VCaP (cell line): ENCODE measurements at regions not wholly inside any gene's neighbourhood (a gene's known extent, or its start where the extent isn't known, plus 50 kb on each side); places are given as distances from the start of the nearest gene placed in this dataset.

ENCODE experiments used
- H3K27ac ChIP-seq: fragments of 450-650 bp; 2 replicates; pipeline ENCODE4 v1.5.1; 2017
- CTCF ChIP-seq: fragments of 450-650 bp; conservative IDR thresholded peaks from 2 replicates; pipeline ENCODE4 v1.5.1; 2017; ENCODE audit warnings: mild to moderate bottlenecking, moderate library complexity

- no peak overlapping the region for H3K27ac ChIP-seq
- TF ChIP-seq CTCF: no peak
Observed at GRCh38 chr13:103945836-103946235, 879.6 kb upstream of the SLC10A2 start.

- H3K27ac ChIP-seq: no peak overlapping the region
- TF ChIP-seq CTCF: no peak
Observed at GRCh38 chr13:103941506-103942140, 875.4 kb upstream of the SLC10A2 start.

- no peak overlapping the region for H3K27ac ChIP-seq
- no peak for TF ChIP-seq CTCF
Observed at GRCh38 chr13:103935117-103935516, 868.9 kb upstream of the SLC10A2 start.

GRCh38 chr13:103931885-103932284 is 865.7 kb upstream of the SLC10A2 start:
- TF ChIP-seq CTCF: no peak

GRCh38 chr13:103931331-103931845 is 865.2 kb upstream of the SLC10A2 start:
- no peak for TF ChIP-seq CTCF
- no peak overlapping the region for H3K27ac ChIP-seq

More at GRCh38 chr13:103931885-103932284, 865.7 kb upstream of the SLC10A2 start:
- no peak overlapping the region for H3K27ac ChIP-seq

- H3K27ac ChIP-seq: no peak overlapping the region
- TF ChIP-seq CTCF: no peak
Observed at GRCh38 chr13:103926118-103926517, 859.9 kb upstream of the SLC10A2 start.

- no peak for TF ChIP-seq CTCF
- H3K27ac ChIP-seq: no peak overlapping the region
Observed at GRCh38 chr13:103908911-103909310, 842.7 kb upstream of the SLC10A2 start.
